Testis (tissue), 2 donors: ENCODE measurements at regions not wholly inside any gene's neighbourhood (a gene's known extent, or its start where the extent isn't known, plus 50 kb on each side); places are given as distances from the start of the nearest gene placed in this dataset.

ENCODE experiments used
- DNase-seq: peaks from one replicate; pipeline ENCODE4 v3.0.0-alpha.2; 2019
- H3K27ac ChIP-seq, 2 donors: fragments of 200-600 bp; sonication (generic); one replicate each; pipeline ENCODE4 v1.5.1; 2019
- H3K27me3 ChIP-seq: fragments of 200-600 bp; sonication (generic); one replicate; pipeline ENCODE4 v1.5.1; 2019
- H3K36me3 ChIP-seq: fragments of 200-600 bp; sonication (generic); one replicate; pipeline ENCODE4 v1.5.1; 2017; ENCODE audit warnings: low read depth; ENCODE audit errors: missing control alignments
- H3K4me1 ChIP-seq: fragments of 200-600 bp; sonication (generic); one replicate; pipeline ENCODE4 v1.5.1; 2019
- H3K4me3 ChIP-seq, 2 donors: fragments of 200-600 bp; sonication (generic); one replicate each; pipeline ENCODE4 v1.5.1; 2017 to 2019
- H3K9me3 ChIP-seq: fragments of 200-600 bp; sonication (generic); one replicate; pipeline ENCODE4 v1.5.1; 2017
- POLR2A ChIP-seq: fragments of 450-650 bp; IDR thresholded peaks from one replicate; pipeline ENCODE4 v1.6.1; 2017; ENCODE audit warnings: antibody characterized with exemption, mild to moderate bottlenecking, moderate library complexity
- WGBS, 2 donors: methylation state at CpG; one replicate each; pipeline ENCODE4 v1.1.5; 2018; 5-methylcytosine and 5-hydroxymethylcytosine counted together
- intact Hi-C: fragments of 100-400 bp; cut with DNase I; formaldehyde crosslinking; loops from one replicate; pipeline ENCODE4 v1.15.1; 2023; ENCODE audit warnings: low total_unique reads
- TF ChIP-seq, protein P1 (sequence below), 3 experiments: fragments of 450-650 bp in 2 of 3; fragments of 200-600 bp in 1 of 3; sonication (generic) in 1 of 3; IDR thresholded peaks; one replicate each; pipeline ENCODE4 v1.5.1; 2016 to 2019; ENCODE audit warnings: antibody characterized with exemption in 3 of 3, mild to moderate bottlenecking in 2 of 3, moderate library complexity in 1 of 3

GRCh38 chr20:12173347-12174012, 255.8 kb downstream of the BTBD3 start:
- no peak for DNase-seq
- no peak overlapping the region for H3K4me3 ChIP-seq
- H3K9me3 ChIP-seq, result no peaks in the 10 kb centered on the region
- H3K4me1 ChIP-seq, result peaks cover 34% of the 10 kb centered on the region
- no peaks in the 10 kb centered on the region for H3K27me3 ChIP-seq
- H3K27ac ChIP-seq, result peak overlapping the region; percentile 23 to 53
- TF ChIP-seq, protein P1, sequence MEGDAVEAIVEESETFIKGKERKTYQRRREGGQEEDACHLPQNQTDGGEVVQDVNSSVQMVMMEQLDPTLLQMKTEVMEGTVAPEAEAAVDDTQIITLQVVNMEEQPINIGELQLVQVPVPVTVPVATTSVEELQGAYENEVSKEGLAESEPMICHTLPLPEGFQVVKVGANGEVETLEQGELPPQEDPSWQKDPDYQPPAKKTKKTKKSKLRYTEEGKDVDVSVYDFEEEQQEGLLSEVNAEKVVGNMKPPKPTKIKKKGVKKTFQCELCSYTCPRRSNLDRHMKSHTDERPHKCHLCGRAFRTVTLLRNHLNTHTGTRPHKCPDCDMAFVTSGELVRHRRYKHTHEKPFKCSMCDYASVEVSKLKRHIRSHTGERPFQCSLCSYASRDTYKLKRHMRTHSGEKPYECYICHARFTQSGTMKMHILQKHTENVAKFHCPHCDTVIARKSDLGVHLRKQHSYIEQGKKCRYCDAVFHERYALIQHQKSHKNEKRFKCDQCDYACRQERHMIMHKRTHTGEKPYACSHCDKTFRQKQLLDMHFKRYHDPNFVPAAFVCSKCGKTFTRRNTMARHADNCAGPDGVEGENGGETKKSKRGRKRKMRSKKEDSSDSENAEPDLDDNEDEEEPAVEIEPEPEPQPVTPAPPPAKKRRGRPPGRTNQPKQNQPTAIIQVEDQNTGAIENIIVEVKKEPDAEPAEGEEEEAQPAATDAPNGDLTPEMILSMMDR (IDR thresholded peaks at IDR 0.05), result no peak
- no peak for TF ChIP-seq POLR2A
- intact Hi-C loops, result no loop called here
- H3K36me3 ChIP-seq, result no peaks in the 10 kb centered on the region
- WGBS, 2 donors, result 51 to 66% methylated on average over 2 of the region's 2 CpGs

DNA sequence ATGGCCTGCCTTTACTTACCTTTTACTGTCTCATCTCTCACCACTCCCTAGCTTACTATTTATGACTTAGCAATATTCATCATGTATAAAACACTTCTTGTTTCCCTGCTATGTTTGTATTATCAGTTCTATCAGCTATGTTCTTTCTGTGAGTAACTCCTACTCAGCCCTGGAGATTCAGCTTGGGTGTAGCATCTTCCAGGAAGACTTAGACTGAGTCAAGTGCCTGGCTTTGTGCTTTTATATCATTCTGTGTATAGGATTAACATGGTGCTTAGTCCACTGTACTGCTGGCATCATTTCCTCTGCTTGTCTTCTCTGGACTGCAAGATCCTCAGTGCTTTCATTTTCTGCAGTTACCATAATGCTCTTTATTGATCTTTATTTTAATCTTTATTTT, 257.8 kb downstream of the BTBD3 start:
- Histone ChIP-seq H3K36me3 (no peaks in the 10 kb centered on the region), H3K4me3 (no peak overlapping the region), H3K27me3 (no peaks in the 10 kb centered on the region), H3K4me1 (peaks cover 34% of the 10 kb centered on the region), H3K9me3 (no peaks in the 10 kb centered on the region), H3K27ac (peak overlapping the region in 1 of 2 donors; percentile 46)
- no peak for TF ChIP-seq POLR2A
- TF ChIP-seq, protein P1 (IDR thresholded peaks at IDR 0.05), result no peak
- intact Hi-C loops, result no loop called here
- DNase-seq, result peak; percentile 27

GRCh38 chr20:12177657-12178293, 260.1 kb downstream of the BTBD3 start:
- H3K4me3 ChIP-seq, result no peak overlapping the region
- 60 to 70% methylated on average over 3 of the region's 3 CpGs for WGBS, 2 donors
- H3K9me3 ChIP-seq, result no peaks in the 10 kb centered on the region
- DNase-seq, result peak; percentile 59
- TF ChIP-seq, protein P1 (IDR thresholded peaks at IDR 0.05), result no peak
- no peak for TF ChIP-seq POLR2A
- peaks cover 30% of the 10 kb centered on the region for H3K4me1 ChIP-seq
- H3K27ac ChIP-seq, result peak overlapping the region; percentile 37 to 58
- no peaks in the 10 kb centered on the region for H3K27me3 ChIP-seq
- intact Hi-C loops, result no loop called here
- H3K36me3 ChIP-seq, result no peaks in the 10 kb centered on the region

DNA sequence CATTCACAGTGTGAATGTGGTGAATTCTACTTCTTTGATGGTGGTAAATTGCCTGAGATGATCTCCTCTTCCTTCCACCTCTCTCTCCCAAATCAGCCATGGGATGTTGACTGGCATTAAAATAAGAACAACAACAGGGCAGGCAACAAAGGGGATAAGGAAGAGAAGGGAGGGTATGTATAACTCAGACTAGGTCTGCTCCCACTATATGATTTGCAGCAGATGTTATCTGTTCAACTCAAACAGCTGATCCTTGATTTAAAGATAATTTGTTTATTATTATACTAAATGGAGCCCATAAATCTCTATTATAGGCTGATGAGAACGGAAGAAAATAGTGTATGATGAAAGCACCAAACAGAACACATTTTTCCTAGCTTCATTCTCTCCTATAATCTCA, 262.0 kb downstream of the BTBD3 start:
- intact Hi-C loops, result no loop called here
- 71 to 75% methylated on average over 1 of the region's 1 CpG for WGBS, 2 donors
- no peak for DNase-seq
- H3K9me3 ChIP-seq, result no peaks in the 10 kb centered on the region
- H3K4me3 ChIP-seq, result no peak overlapping the region
- no peak overlapping the region for H3K27ac ChIP-seq
- TF ChIP-seq, protein P1 (IDR thresholded peaks at IDR 0.05), result no peak
- no peak for TF ChIP-seq POLR2A
- H3K36me3 ChIP-seq, result no peaks in the 10 kb centered on the region
- no peaks in the 10 kb centered on the region for H3K27me3 ChIP-seq
- peaks cover 18% of the 10 kb centered on the region for H3K4me1 ChIP-seq
